ENCODE measurements at regions not wholly inside any gene's neighbourhood (a gene's known extent, or its start where the extent isn't known, plus 50 kb on each side); places are given as distances from the start of the nearest gene placed in this dataset.

DNA sequence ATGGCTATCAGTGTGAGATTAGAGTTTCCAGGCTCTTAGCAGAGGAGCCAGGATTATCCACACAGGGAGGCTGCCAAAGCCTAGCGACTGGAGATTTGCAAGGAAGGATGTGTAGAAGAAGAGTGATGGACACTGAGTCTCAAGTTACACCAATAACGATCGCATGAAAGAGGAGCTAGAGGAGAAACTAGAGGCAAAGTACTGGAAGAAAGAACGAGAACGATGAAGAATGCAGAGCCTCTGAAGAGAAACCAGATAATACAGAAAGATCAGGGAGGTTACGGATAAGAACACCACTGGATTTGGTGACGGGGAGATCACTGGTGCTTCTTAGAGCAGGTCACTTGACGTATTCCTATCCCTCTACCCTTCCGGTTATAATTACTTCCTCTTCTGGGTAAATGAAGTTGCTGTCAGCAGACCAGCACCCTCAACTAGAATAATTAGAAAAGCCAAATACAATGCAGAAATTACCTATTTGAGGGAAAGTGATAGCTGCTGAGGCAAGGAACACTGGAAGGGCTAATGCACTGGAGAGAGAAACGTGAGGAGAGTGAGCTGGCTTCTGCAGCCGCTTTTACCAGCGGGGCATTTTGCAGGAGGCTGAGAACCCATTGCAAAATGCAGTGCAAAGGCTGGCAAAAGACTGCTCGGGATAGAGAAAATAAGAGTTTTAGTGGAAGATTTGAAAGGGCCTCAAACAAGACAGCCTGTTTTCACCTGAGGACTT lies 93.1 kb upstream of the HIF1A start:
- TF ChIP-seq, protein P1, sequence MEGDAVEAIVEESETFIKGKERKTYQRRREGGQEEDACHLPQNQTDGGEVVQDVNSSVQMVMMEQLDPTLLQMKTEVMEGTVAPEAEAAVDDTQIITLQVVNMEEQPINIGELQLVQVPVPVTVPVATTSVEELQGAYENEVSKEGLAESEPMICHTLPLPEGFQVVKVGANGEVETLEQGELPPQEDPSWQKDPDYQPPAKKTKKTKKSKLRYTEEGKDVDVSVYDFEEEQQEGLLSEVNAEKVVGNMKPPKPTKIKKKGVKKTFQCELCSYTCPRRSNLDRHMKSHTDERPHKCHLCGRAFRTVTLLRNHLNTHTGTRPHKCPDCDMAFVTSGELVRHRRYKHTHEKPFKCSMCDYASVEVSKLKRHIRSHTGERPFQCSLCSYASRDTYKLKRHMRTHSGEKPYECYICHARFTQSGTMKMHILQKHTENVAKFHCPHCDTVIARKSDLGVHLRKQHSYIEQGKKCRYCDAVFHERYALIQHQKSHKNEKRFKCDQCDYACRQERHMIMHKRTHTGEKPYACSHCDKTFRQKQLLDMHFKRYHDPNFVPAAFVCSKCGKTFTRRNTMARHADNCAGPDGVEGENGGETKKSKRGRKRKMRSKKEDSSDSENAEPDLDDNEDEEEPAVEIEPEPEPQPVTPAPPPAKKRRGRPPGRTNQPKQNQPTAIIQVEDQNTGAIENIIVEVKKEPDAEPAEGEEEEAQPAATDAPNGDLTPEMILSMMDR (IDR thresholded peaks at IDR 0.05; ENCODE audit: poor library complexity, severe bottlenecking) = no peak
- H3K4me3 ChIP-seq (ENCODE audit: severe bottlenecking) = no peak overlapping the region
- ATAC-seq (ENCODE audit: low read depth) (no peak), DNase-seq (ENCODE audit: low spot score) (no peak)
- peaks cover 8% of the 10 kb centered on the region for H3K4me1 ChIP-seq (ENCODE audit: insufficient read depth, poor library complexity, severe bottlenecking)
- H3K27ac ChIP-seq (ENCODE audit: poor library complexity, severe bottlenecking) = no peak overlapping the region
- H3K36me3 ChIP-seq (ENCODE audit: low read depth) = no peaks in the 10 kb centered on the region
- H3K27me3 ChIP-seq (ENCODE audit: insufficient read depth, poor library complexity, severe bottlenecking) = no peaks in the 10 kb centered on the region
- H3K9me3 ChIP-seq (ENCODE audit: severe bottlenecking) = no peaks in the 10 kb centered on the region

DNA sequence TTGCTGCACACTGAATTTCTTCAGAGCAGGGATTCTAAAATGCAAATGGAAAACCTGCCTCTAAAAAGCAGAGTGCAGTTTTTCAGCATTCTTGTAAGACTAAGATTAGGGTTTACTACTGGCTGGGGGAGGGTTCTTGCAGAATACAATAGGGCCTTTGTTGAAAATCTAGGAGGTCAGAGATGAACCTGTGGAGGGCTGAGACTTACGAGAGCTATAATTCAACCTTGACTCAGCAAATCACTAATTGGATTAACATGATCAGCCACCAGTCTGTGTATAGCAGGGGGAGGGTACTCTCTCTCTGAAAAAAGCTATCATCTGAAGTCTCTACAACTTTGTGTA lies 92.6 kb upstream of the HIF1A start:
- Histone ChIP-seq H3K27ac (ENCODE audit: poor library complexity, severe bottlenecking) (no peak overlapping the region), H3K36me3 (ENCODE audit: low read depth) (no peaks in the 10 kb centered on the region), H3K9me3 (ENCODE audit: severe bottlenecking) (no peaks in the 10 kb centered on the region), H3K4me3 (ENCODE audit: severe bottlenecking) (no peak overlapping the region), H3K4me1 (ENCODE audit: insufficient read depth, poor library complexity, severe bottlenecking) (peaks cover 8% of the 10 kb centered on the region), H3K27me3 (ENCODE audit: insufficient read depth, poor library complexity, severe bottlenecking) (no peaks in the 10 kb centered on the region)
- ATAC-seq (ENCODE audit: low read depth) (peak; percentile 61), DNase-seq (ENCODE audit: low spot score) (no peak)
- TF ChIP-seq, protein P1 (IDR thresholded peaks at IDR 0.05; ENCODE audit: poor library complexity, severe bottlenecking) = no peak

DNA sequence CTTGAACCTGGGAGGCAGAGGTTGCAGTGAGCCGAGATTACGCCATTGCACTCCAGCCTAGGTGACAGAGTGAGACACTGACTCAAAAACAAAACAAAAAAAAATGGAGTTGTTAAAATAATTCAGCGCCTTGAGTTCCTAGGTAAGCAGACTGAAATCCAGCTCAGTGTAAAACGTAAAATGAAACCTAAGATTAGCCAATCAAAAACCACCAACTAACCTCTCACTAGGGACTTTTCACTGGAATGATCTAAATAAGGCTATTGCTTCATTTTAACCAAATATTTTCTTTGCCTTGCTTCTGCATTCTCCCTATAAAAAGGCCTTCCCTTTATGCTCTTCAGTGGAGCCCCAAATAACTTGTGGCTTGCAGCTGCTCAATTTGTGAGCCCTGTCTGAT lies 91.6 kb upstream of the HIF1A start:
- DNase-seq (ENCODE audit: low spot score) (no peak), ATAC-seq (ENCODE audit: low read depth) (no peak)
- Histone ChIP-seq H3K9me3 (ENCODE audit: severe bottlenecking) (no peaks in the 10 kb centered on the region), H3K27me3 (ENCODE audit: insufficient read depth, poor library complexity, severe bottlenecking) (no peaks in the 10 kb centered on the region), H3K4me1 (ENCODE audit: insufficient read depth, poor library complexity, severe bottlenecking) (peaks cover 8% of the 10 kb centered on the region), H3K27ac (ENCODE audit: poor library complexity, severe bottlenecking) (no peak overlapping the region), H3K36me3 (ENCODE audit: low read depth) (no peaks in the 10 kb centered on the region), H3K4me3 (ENCODE audit: severe bottlenecking) (no peak overlapping the region)
- TF ChIP-seq, protein P1 (IDR thresholded peaks at IDR 0.05; ENCODE audit: poor library complexity, severe bottlenecking) = no peak

DNA sequence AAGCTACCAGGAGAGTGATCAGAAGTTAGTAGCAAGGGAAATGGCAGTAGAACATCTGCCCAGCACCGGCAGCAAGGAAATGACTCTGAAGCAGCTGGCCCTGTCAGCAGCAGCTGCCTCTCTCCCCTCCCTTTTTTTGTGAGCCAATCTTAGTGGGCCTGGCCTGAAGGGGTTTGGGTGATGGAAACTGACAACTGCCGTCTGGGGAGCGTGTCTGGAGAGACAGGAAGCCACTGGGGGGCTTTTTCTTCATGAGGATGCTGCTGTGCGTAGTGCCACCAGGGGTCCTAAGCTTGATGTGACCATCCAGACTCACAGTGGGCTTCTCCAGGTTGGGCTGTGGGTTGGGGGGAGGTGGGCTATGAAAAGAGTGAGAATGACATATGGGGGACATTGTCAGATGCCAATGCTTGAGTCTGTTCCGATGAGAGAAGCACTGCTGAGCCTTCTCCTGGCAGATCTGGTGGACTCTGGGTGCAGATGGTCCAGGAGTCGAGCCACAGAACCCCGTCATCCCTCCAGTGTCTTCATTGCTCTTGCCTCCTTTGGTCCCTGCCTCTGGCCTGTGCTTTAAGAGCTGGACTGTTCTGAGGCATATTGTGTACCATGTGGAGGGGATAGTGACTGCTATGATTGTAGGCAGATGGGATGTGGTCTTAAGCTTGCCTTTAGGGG lies 87.6 kb upstream of the HIF1A start:
- Histone ChIP-seq H3K4me3 (ENCODE audit: severe bottlenecking) (no peak overlapping the region), H3K27me3 (ENCODE audit: insufficient read depth, poor library complexity, severe bottlenecking) (no peaks in the 10 kb centered on the region), H3K9me3 (ENCODE audit: severe bottlenecking) (no peaks in the 10 kb centered on the region), H3K4me1 (ENCODE audit: insufficient read depth, poor library complexity, severe bottlenecking) (no peaks in the 10 kb centered on the region), H3K27ac (ENCODE audit: poor library complexity, severe bottlenecking) (no peak overlapping the region), H3K36me3 (ENCODE audit: low read depth) (no peaks in the 10 kb centered on the region)
- TF ChIP-seq, protein P1 (IDR thresholded peaks at IDR 0.05; ENCODE audit: poor library complexity, severe bottlenecking) = no peak
- DNase-seq (ENCODE audit: low spot score) (no peak), ATAC-seq (ENCODE audit: low read depth) (no peak; the same call in 2 of the 3 replicates)

Measured in RWPE2 (cell line).